Upper lobe of left lung (tissue), 4 donors: ENCODE measurements at regions not wholly inside any gene's neighbourhood (a gene's known extent, or its start where the extent isn't known, plus 50 kb on each side); places are given as distances from the start of the nearest gene placed in this dataset.

ENCODE experiments used
- EP300 ChIP-seq, 4 donors: sonication (generic); formaldehyde crosslinking; IDR thresholded peaks; one replicate each; pipeline ENCODE4 v1.5.1; 2017; ENCODE audit warnings: antibody characterized with exemption in 4 of 4, control low read depth in 2 of 4
- POLR2A ChIP-seq, 4 donors: fragments of 450-650 bp; IDR thresholded peaks; one replicate each; pipeline ENCODE4 v1.5.1; 2016 to 2017; ENCODE audit warnings: antibody characterized with exemption in 4 of 4, mild to moderate bottlenecking in 2 of 4
- POLR2AphosphoS5 ChIP-seq, 2 donors: sonication (generic); formaldehyde crosslinking; IDR thresholded peaks; one replicate each; pipeline ENCODE4 v1.5.1; 2017; ENCODE audit warnings: antibody characterized with exemption in 2 of 2
- TF ChIP-seq, protein P1 (sequence below), 6 experiments: fragments of 450-650 bp in 4 of 6; fragments of 200-600 bp in 2 of 6; sonication (generic) in 2 of 6; IDR thresholded peaks; one replicate each; pipeline ENCODE4 v1.5.1; 2016 to 2019; ENCODE audit warnings: antibody characterized with exemption in 6 of 6

GRCh38 chr5:88662846-88663245 is 220.1 kb downstream of the MEF2C start:
- TF ChIP-seq POLR2A (IDR thresholded peaks at IDR 0.05): no peak
- TF ChIP-seq, protein P1, sequence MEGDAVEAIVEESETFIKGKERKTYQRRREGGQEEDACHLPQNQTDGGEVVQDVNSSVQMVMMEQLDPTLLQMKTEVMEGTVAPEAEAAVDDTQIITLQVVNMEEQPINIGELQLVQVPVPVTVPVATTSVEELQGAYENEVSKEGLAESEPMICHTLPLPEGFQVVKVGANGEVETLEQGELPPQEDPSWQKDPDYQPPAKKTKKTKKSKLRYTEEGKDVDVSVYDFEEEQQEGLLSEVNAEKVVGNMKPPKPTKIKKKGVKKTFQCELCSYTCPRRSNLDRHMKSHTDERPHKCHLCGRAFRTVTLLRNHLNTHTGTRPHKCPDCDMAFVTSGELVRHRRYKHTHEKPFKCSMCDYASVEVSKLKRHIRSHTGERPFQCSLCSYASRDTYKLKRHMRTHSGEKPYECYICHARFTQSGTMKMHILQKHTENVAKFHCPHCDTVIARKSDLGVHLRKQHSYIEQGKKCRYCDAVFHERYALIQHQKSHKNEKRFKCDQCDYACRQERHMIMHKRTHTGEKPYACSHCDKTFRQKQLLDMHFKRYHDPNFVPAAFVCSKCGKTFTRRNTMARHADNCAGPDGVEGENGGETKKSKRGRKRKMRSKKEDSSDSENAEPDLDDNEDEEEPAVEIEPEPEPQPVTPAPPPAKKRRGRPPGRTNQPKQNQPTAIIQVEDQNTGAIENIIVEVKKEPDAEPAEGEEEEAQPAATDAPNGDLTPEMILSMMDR (IDR thresholded peaks at IDR 0.05): no peak
- no peak for TF ChIP-seq POLR2AphosphoS5 (IDR thresholded peaks at IDR 0.05)
- no peak for TF ChIP-seq EP300 (IDR thresholded peaks at IDR 0.05)
